ENCODE measurements at regions not wholly inside any gene's neighbourhood (a gene's known extent, or its start where the extent isn't known, plus 50 kb on each side); places are given as distances from the start of the nearest gene placed in this dataset.

GRCh38 chr2:65831509-65831908 is 399.1 kb upstream of the SPRED2 start:
- no peaks in the 10 kb centered on the region for H3K27me3 ChIP-seq (ENCODE audit: control insufficient read depth in 1 of 2, insufficient read depth in 2 of 2, low read length in 2 of 2)
- H3K4me3 ChIP-seq (ENCODE audit: low read length in 2 of 2), result no peak overlapping the region
- no peaks in the 10 kb centered on the region for H3K4me1 ChIP-seq (ENCODE audit: control insufficient read depth, insufficient read depth, low read length)
- no peaks in the 10 kb centered on the region for H3K9me3 ChIP-seq (ENCODE audit: control insufficient read depth in 2 of 2, low read length in 2 of 2)
- no peak overlapping the region for H3K27ac ChIP-seq (ENCODE audit: low read length)
- no peaks in the 10 kb centered on the region for H3K36me3 ChIP-seq (ENCODE audit: control insufficient read depth in 2 of 2, insufficient read depth in 2 of 2, low read length in 2 of 2)
- no peak overlapping the region for H3K9ac ChIP-seq (ENCODE audit: low read length in 2 of 2)

GRCh38 chr2:65826567-65826966 is 394.2 kb upstream of the SPRED2 start:
- Histone ChIP-seq H3K4me3 (ENCODE audit: low read length in 2 of 2) (no peak overlapping the region), H3K27ac (ENCODE audit: low read length) (no peak overlapping the region), H3K36me3 (ENCODE audit: control insufficient read depth in 2 of 2, insufficient read depth in 2 of 2, low read length in 2 of 2) (no peaks in the 10 kb centered on the region)

GRCh38 chr2:65823511-65823910 is 391.1 kb upstream of the SPRED2 start:
- H3K9ac ChIP-seq (ENCODE audit: low read length in 2 of 2), result no peak overlapping the region
- H3K27me3 ChIP-seq (ENCODE audit: control insufficient read depth in 1 of 2, insufficient read depth in 2 of 2, low read length in 2 of 2), result no peaks in the 10 kb centered on the region
- no peaks in the 10 kb centered on the region for H3K9me3 ChIP-seq (ENCODE audit: control insufficient read depth in 2 of 2, low read length in 2 of 2)
- H3K4me3 ChIP-seq (ENCODE audit: low read length in 2 of 2), result no peak overlapping the region
- no peaks in the 10 kb centered on the region for H3K36me3 ChIP-seq (ENCODE audit: control insufficient read depth in 2 of 2, insufficient read depth in 2 of 2, low read length in 2 of 2)
- H3K27ac ChIP-seq (ENCODE audit: low read length), result no peak overlapping the region
- H3K4me1 ChIP-seq (ENCODE audit: control insufficient read depth, insufficient read depth, low read length), result no peaks in the 10 kb centered on the region

More at GRCh38 chr2:65826567-65826966, 394.2 kb upstream of the SPRED2 start:
- no peaks in the 10 kb centered on the region for H3K9me3 ChIP-seq (ENCODE audit: control insufficient read depth in 2 of 2, low read length in 2 of 2)
- no peaks in the 10 kb centered on the region for H3K27me3 ChIP-seq (ENCODE audit: control insufficient read depth in 1 of 2, insufficient read depth in 2 of 2, low read length in 2 of 2)
- no peak overlapping the region for H3K9ac ChIP-seq (ENCODE audit: low read length in 2 of 2)
- no peaks in the 10 kb centered on the region for H3K4me1 ChIP-seq (ENCODE audit: control insufficient read depth, insufficient read depth, low read length)

- no peak overlapping the region for H3K9ac ChIP-seq (ENCODE audit: low read length in 2 of 2)
- H3K36me3 ChIP-seq (ENCODE audit: control insufficient read depth in 2 of 2, insufficient read depth in 2 of 2, low read length in 2 of 2), result no peaks in the 10 kb centered on the region
- H3K27ac ChIP-seq (ENCODE audit: low read length), result no peak overlapping the region
- H3K27me3 ChIP-seq (ENCODE audit: control insufficient read depth in 1 of 2, insufficient read depth in 2 of 2, low read length in 2 of 2), result no peaks in the 10 kb centered on the region
- H3K9me3 ChIP-seq (ENCODE audit: control insufficient read depth in 2 of 2, low read length in 2 of 2), result no peaks in the 10 kb centered on the region
- H3K4me3 ChIP-seq (ENCODE audit: low read length in 2 of 2), result no peak overlapping the region
- no peaks in the 10 kb centered on the region for H3K4me1 ChIP-seq (ENCODE audit: control insufficient read depth, insufficient read depth, low read length)
These were observed 388.1 kb upstream of the SPRED2 start for GRCh38 chr2:65820454-65820853.

- Histone ChIP-seq H3K27me3 (ENCODE audit: control insufficient read depth in 1 of 2, insufficient read depth in 2 of 2, low read length in 2 of 2) (no peaks in the 10 kb centered on the region), H3K36me3 (ENCODE audit: control insufficient read depth in 2 of 2, insufficient read depth in 2 of 2, low read length in 2 of 2) (no peaks in the 10 kb centered on the region), H3K4me3 (ENCODE audit: low read length in 2 of 2) (no peak overlapping the region), H3K9ac (ENCODE audit: low read length in 2 of 2) (no peak overlapping the region), H3K27ac (ENCODE audit: low read length) (no peak overlapping the region), H3K9me3 (ENCODE audit: control insufficient read depth in 2 of 2, low read length in 2 of 2) (no peaks in the 10 kb centered on the region), H3K4me1 (ENCODE audit: control insufficient read depth, insufficient read depth, low read length) (no peaks in the 10 kb centered on the region)
These were observed 387.6 kb upstream of the SPRED2 start for GRCh38 chr2:65819963-65820362.

GRCh38 chr2:65818873-65819451 is 386.6 kb upstream of the SPRED2 start:
- Histone ChIP-seq H3K27me3 (ENCODE audit: control insufficient read depth in 1 of 2, insufficient read depth in 2 of 2, low read length in 2 of 2) (no peaks in the 10 kb centered on the region), H3K4me1 (ENCODE audit: control insufficient read depth, insufficient read depth, low read length) (no peaks in the 10 kb centered on the region), H3K4me3 (ENCODE audit: low read length in 2 of 2) (no peak overlapping the region), H3K9me3 (ENCODE audit: control insufficient read depth in 2 of 2, low read length in 2 of 2) (no peaks in the 10 kb centered on the region), H3K36me3 (ENCODE audit: control insufficient read depth in 2 of 2, insufficient read depth in 2 of 2, low read length in 2 of 2) (no peaks in the 10 kb centered on the region), H3K9ac (ENCODE audit: low read length in 2 of 2) (no peak overlapping the region), H3K27ac (ENCODE audit: low read length) (no peak overlapping the region)

GRCh38 chr2:65813631-65814173 is 381.3 kb upstream of the SPRED2 start:
- H3K9ac ChIP-seq (ENCODE audit: low read length in 2 of 2), result no peak overlapping the region
- H3K36me3 ChIP-seq (ENCODE audit: control insufficient read depth in 2 of 2, insufficient read depth in 2 of 2, low read length in 2 of 2), result no peaks in the 10 kb centered on the region
- H3K27ac ChIP-seq (ENCODE audit: low read length), result no peak overlapping the region
- no peaks in the 10 kb centered on the region for H3K27me3 ChIP-seq (ENCODE audit: control insufficient read depth in 1 of 2, insufficient read depth in 2 of 2, low read length in 2 of 2)
- H3K4me1 ChIP-seq (ENCODE audit: control insufficient read depth, insufficient read depth, low read length), result no peaks in the 10 kb centered on the region
- H3K4me3 ChIP-seq (ENCODE audit: low read length in 2 of 2), result no peak overlapping the region
- H3K9me3 ChIP-seq (ENCODE audit: control insufficient read depth in 2 of 2, low read length in 2 of 2), result no peaks in the 10 kb centered on the region

- Histone ChIP-seq H3K4me3 (ENCODE audit: low read length in 2 of 2) (no peak overlapping the region), H3K4me1 (ENCODE audit: control insufficient read depth, insufficient read depth, low read length) (no peaks in the 10 kb centered on the region), H3K9me3 (ENCODE audit: control insufficient read depth in 2 of 2, low read length in 2 of 2) (no peaks in the 10 kb centered on the region), H3K36me3 (ENCODE audit: control insufficient read depth in 2 of 2, insufficient read depth in 2 of 2, low read length in 2 of 2) (no peaks in the 10 kb centered on the region), H3K27me3 (ENCODE audit: control insufficient read depth in 1 of 2, insufficient read depth in 2 of 2, low read length in 2 of 2) (no peaks in the 10 kb centered on the region), H3K27ac (ENCODE audit: low read length) (no peak overlapping the region), H3K9ac (ENCODE audit: low read length in 2 of 2) (no peak overlapping the region)
These were observed 380.5 kb upstream of the SPRED2 start for GRCh38 chr2:65812887-65813286.

- no peak overlapping the region for H3K4me3 ChIP-seq (ENCODE audit: low read length in 2 of 2)
- no peaks in the 10 kb centered on the region for H3K4me1 ChIP-seq (ENCODE audit: control insufficient read depth, insufficient read depth, low read length)
- H3K9ac ChIP-seq (ENCODE audit: low read length in 2 of 2), result no peak overlapping the region
- H3K36me3 ChIP-seq (ENCODE audit: control insufficient read depth in 2 of 2, insufficient read depth in 2 of 2, low read length in 2 of 2), result no peaks in the 10 kb centered on the region
- H3K27ac ChIP-seq (ENCODE audit: low read length), result no peak overlapping the region
- H3K9me3 ChIP-seq (ENCODE audit: control insufficient read depth in 2 of 2, low read length in 2 of 2), result no peaks in the 10 kb centered on the region
- H3K27me3 ChIP-seq (ENCODE audit: control insufficient read depth in 1 of 2, insufficient read depth in 2 of 2, low read length in 2 of 2), result no peaks in the 10 kb centered on the region
These were observed 375.5 kb upstream of the SPRED2 start for GRCh38 chr2:65807942-65808341.

GRCh38 chr2:65804777-65805176 is 372.4 kb upstream of the SPRED2 start:
- Histone ChIP-seq H3K9me3 (ENCODE audit: control insufficient read depth in 2 of 2, low read length in 2 of 2) (no peaks in the 10 kb centered on the region), H3K27me3 (ENCODE audit: control insufficient read depth in 1 of 2, insufficient read depth in 2 of 2, low read length in 2 of 2) (no peaks in the 10 kb centered on the region), H3K9ac (ENCODE audit: low read length in 2 of 2) (no peak overlapping the region), H3K27ac (ENCODE audit: low read length) (no peak overlapping the region), H3K4me1 (ENCODE audit: control insufficient read depth, insufficient read depth, low read length) (no peaks in the 10 kb centered on the region), H3K36me3 (ENCODE audit: control insufficient read depth in 2 of 2, insufficient read depth in 2 of 2, low read length in 2 of 2) (no peaks in the 10 kb centered on the region), H3K4me3 (ENCODE audit: low read length in 2 of 2) (no peak overlapping the region)

GRCh38 chr2:65802298-65802942 is 370.0 kb upstream of the SPRED2 start:
- Histone ChIP-seq H3K9me3 (ENCODE audit: control insufficient read depth in 2 of 2, low read length in 2 of 2) (no peaks in the 10 kb centered on the region), H3K4me1 (ENCODE audit: control insufficient read depth, insufficient read depth, low read length) (no peaks in the 10 kb centered on the region), H3K27me3 (ENCODE audit: control insufficient read depth in 1 of 2, insufficient read depth in 2 of 2, low read length in 2 of 2) (no peaks in the 10 kb centered on the region), H3K9ac (ENCODE audit: low read length in 2 of 2) (no peak overlapping the region), H3K27ac (ENCODE audit: low read length) (no peak overlapping the region), H3K36me3 (ENCODE audit: control insufficient read depth in 2 of 2, insufficient read depth in 2 of 2, low read length in 2 of 2) (no peaks in the 10 kb centered on the region), H3K4me3 (ENCODE audit: low read length in 2 of 2) (no peak overlapping the region)
